Activated T-cell treated with anti-CD3 and anti-CD28 coated beads for 24 hours (primary cell): ENCODE measurements at regions not wholly inside any gene's neighbourhood (a gene's known extent, or its start where the extent isn't known, plus 50 kb on each side); places are given as distances from the start of the nearest gene placed in this dataset.

ENCODE experiments used
- DNase-seq: peaks from one replicate; pipeline ENCODE4 v3.0.0-alpha.2; 2020; ENCODE audit warnings: low read depth

DNA sequence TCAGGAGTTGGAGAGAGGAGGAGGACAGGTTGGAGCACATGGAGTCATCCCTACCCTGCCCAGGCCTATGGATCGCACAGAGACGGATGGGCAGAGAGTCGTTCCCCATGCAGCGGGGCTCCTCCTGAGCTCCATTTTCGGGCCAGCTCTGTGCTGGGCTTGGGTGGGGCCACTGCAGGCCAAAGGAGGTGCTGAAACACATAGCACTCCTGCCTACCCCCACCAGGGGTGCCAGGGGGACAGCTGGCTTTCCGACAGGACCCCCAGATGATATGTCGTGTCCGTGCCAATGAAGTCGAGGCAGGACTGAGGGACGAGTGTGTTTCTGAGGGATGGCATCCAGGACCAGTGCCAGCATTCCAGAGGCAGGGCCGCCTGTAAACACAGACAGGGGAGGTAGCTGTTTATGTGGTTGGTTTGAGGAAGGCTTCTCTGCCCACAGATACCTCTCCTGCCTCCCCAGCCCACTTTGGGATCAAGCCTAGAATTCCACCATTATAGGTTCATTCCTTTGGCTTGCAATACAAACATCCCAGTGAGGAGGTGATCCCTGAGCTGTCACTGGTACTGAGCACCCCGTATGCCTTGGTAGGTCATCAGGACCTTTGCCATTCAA lies 116.6 kb downstream of the GLI2 start:
- no peak for DNase-seq

DNA sequence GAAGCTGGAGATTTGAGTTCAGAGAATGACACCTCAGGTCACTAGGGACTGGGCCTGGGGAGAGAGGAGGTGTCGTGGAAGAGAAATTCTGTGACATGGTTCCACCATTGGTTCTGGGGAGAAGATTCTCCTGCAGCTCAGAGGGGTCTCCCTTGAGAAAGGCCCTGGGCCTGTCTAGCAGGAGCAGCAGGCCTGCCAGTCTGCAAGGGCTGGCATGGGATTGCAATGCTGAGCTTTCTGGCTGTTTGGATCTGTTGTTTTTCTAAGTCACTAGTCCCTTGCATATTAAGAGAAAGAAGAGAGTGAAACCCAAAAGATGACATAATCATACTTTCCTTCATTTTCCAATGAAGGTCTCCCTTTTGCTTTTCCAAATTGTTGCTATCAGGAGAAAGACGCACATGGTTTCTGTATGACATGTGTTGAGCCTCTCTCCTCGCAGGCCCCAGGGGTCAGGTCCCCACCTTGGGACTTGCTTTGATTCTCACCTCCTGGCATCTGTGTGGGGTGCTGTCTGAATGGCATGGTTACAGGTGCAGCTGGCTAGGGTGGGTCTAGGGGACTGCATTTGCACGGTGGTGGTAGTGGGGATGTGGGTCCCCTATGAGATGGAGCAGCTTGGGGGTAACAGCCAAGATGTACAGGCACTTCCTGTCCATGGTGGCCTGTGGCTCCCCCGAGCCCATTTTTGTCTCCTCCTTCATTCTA lies 117.8 kb downstream of the GLI2 start:
- no peak for DNase-seq

DNA sequence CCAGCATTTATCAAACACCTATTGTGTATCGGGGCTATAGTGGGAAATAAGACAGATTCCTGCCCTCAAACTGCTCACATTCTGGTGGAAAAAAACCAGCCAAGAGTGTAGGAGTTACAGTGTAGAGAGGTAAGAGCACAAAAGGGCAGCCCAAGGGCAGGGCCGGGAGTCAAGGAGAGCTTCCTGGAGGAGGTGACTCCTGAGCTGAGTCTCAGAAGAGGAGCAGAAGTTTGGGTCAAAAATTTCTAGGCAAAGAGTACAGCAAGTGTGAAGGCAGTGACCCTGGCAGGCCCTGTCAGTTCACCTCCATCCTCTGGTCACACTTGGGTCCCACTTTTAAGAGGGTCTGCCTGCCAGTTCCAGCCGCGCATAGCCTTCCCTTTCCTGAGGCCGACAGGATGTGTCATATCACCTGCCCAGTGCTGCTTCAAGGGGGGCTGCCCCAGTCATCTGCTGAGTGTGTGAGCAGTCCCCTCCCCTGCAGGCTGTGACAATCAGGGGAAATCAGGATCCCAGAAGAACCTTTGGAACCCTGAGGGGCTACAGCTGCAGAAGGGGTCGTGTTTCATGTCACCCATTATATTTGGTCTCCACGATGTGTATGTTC lies 118.4 kb downstream of the GLI2 start:
- no peak for DNase-seq

- no peak for DNase-seq
Measured at GRCh38 chr2:120854766-120855530, 119.3 kb downstream of the GLI2 start.

- DNase-seq: no peak
Measured at GRCh38 chr2:120855855-120856405, 120.3 kb downstream of the GLI2 start.

- no peak for DNase-seq
Measured at GRCh38 chr2:120856421-120856862, 120.8 kb downstream of the GLI2 start.

GRCh38 chr2:120857422-120857821 lies 121.8 kb downstream of the GLI2 start:
- no peak for DNase-seq

GRCh38 chr2:120857931-120858330 lies 122.3 kb downstream of the GLI2 start:
- no peak for DNase-seq

- no peak for DNase-seq
Measured at GRCh38 chr2:120858361-120859106, 122.9 kb downstream of the GLI2 start.

DNA sequence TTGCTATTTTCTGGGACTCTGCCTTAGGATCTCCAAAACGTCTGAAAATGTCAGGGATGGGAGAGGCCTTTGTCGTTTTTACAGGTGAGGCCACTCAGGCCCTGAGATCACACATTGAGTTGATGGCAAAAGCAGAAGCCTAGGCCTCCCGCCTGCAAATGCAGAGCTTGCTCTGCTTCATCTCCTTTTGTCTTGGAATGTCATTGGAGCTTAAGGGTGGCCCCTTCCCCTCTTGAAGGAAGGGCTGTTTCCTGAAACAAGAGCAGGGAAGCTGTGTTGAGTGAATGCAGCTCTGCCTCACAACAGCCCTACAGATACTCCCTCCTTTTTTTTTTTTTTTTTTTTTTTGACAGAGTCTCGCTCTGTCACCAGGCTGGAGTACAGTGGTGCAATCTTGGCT lies 123.5 kb downstream of the GLI2 start:
- no peak for DNase-seq

DNA sequence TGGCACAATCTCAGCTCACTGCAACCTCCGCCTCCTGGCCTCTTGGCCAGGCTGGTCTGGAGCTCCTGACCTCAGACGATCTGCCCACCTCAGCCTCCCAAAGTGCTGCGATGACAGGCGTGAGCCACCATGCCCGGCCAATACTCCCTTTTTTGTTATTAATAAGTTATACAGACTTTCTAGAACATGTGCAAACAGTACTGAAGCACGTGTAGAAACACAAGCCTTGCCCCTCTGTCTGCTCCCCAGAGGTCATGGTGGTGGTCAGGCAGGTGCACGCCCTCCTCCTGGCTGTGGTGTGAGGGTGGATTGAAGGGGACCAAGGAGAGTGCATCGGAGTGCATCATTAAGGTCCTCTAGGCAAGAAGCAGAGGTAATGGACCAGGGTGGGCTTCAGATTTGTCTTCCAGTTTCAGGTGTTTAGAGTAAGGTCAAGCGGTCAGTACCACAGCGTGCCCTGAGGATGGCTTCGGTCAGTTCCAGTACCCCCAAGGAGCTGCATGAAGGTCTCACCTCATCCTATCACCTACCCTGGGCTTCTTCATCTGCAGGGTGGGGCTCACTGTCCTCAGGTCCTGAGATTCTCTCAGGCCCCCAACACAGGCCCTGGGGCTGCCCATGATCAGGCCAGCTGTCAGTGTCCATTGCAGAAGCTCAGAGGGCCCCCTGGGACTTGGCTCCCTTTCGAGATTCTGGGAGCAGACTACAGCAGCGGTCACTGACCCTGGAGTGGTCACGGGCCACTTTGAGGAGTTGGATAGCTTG lies 124.3 kb downstream of the GLI2 start:
- DNase-seq: no peak

DNA sequence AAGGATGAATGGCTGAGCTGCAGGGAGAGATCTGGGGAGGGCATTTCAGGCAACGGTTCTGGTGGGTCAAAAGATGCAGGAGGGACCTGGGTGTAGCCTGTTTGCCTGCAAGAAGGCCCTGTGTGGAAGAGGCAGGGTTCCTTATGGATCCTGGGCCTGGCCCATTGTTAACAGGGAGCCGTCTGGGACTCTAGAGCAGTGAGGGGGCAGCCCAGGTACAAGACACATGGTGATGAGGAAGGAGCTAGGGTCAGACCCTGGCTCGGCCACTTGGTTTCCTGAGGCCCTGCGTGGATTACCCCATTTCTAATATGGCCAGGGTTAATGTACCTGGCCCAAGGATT lies 124.9 kb downstream of the GLI2 start:
- DNase-seq: no peak

- no peak for DNase-seq
Measured at GRCh38 chr2:120861191-120861575, 125.5 kb downstream of the GLI2 start.

GRCh38 chr2:120861576-120862191 lies 126.0 kb downstream of the GLI2 start:
- DNase-seq: no peak

DNA sequence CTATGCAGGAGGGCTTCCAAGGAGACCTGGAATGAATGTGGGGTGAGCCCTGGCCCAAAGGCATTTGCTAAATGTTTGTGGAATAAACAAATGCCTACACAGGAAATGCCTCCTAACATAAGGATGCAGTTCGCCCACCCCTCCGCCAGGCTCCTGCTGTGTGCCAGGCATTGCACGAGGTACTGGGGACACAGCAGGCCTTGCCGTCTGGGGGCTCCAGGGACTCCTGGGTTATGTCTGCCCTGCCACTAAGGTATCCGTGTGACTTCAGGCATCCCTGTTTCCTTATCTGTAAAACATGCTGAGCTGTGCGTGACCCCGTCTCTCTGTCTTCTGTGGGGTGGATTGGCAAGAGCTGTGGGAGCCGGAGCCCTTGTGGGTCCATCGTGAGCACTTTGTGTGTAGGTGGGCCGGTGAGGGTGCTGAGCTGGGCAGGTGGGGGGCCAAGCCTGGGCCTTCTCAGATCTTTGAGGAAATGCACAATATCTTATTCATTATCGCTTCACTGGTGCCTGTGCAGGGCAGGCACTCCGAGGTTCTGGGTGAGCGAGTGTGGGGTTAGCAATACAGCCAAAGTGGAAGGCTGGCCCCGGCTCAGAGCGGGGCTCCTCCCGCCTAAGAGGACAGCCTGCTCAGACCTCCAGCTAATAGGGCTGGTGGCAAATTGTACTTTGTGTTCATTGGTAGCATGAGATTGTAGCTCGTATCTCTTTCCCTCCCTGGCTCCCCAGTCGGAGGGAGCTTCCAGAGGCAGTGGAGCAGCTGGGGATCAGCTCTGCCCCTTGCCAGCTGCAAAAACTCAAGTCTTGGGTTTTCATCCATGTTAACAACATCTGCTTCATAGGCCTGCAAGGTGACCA lies 126.8 kb downstream of the GLI2 start:
- DNase-seq: no peak

DNA sequence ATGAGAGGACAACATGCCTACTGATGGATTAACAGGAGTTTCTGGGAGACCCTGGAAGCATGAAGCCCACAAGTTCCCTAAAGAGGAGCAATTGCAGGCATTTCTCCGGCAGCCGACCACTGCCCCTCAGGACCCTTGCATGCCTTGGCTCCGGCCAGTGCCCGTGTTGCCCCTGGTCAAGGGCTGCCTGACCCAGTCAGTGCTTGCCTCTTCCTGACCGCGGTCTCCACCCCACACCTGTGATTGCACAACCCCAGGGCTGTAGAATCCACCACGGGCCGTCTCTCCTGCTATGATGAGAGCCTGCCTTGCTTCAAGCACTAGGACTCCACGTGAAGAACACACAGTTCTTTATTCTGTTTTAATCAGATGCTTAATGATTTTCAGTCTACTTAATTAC lies 127.5 kb downstream of the GLI2 start:
- DNase-seq: no peak

GRCh38 chr2:120863661-120864320 lies 128.1 kb downstream of the GLI2 start:
- DNase-seq: no peak

- DNase-seq: no peak
Measured at GRCh38 chr2:120864981-120865380, 129.3 kb downstream of the GLI2 start.

- DNase-seq: no peak
Measured at GRCh38 chr2:120865656-120866055, 130.0 kb downstream of the GLI2 start.
